Left lung (tissue), 4 donors: ENCODE measurements at regions not wholly inside any gene's neighbourhood (a gene's known extent, or its start where the extent isn't known, plus 50 kb on each side); places are given as distances from the start of the nearest gene placed in this dataset.

ENCODE experiments used
- ATAC-seq: fragments of 200-7000 bp; cut with Tn5 transposase; one replicate; pipeline ENCODE4 v1.9.1; 2020; ENCODE audit warnings: moderate library complexity
- DNase-seq, 4 donors: peaks; one replicate each; pipeline ENCODE4 v3.0.0-alpha.2; 2013 to 2020
- H3K27ac ChIP-seq, 2 donors: fragments of 200-600 bp; sonication (generic) in 1 of 2; one replicate each; pipeline versions ENCODE4 v1.5.0 to v1.8.0; 2020 to 2021
- H3K27me3 ChIP-seq, 2 donors: fragments of 200-600 bp; sonication (generic) in 1 of 2; one replicate each; pipeline versions ENCODE4 v1.5.0 to v1.8.0; 2020 to 2021
- H3K36me3 ChIP-seq, 2 donors: fragments of 200-600 bp; sonication (generic) in 1 of 2; one replicate each; pipeline versions ENCODE4 v1.5.0 to v1.8.0; 2020 to 2021
- H3K4me1 ChIP-seq, 2 donors: fragments of 200-600 bp; one replicate each; pipeline ENCODE4 v1.8.0; 2021
- H3K4me3 ChIP-seq, 2 donors: fragments of 200-600 bp; sonication (generic) in 1 of 2; one replicate each; pipeline versions ENCODE4 v1.5.0 to v1.8.0; 2020 to 2021; ENCODE audit warnings: mild to moderate bottlenecking in 1 of 2
- H3K9me3 ChIP-seq, 2 donors: fragments of 200-600 bp; sonication (generic) in 1 of 2; one replicate each; pipeline versions ENCODE4 v1.5.0 to v1.8.0; 2020 to 2021
- intact Hi-C, 2 donors: fragments of 100-400 bp; cut with DNase I; formaldehyde crosslinking; loops; one replicate each; pipeline versions ENCODE4 v1.11.2 to v1.14.2; 2022
- TF ChIP-seq, protein P1 (sequence below), 2 donors: fragments of 200-600 bp; sonication (generic) in 1 of 2; IDR thresholded peaks; one replicate each; pipeline versions ENCODE4 v1.5.0 to v1.8.0; 2021; ENCODE audit warnings: antibody characterized with exemption in 2 of 2
- donor health status: DM: no; HTN: yes; CAD: no.
- donor health status: DM: no; HTN: no; CAD: no.

DNA sequence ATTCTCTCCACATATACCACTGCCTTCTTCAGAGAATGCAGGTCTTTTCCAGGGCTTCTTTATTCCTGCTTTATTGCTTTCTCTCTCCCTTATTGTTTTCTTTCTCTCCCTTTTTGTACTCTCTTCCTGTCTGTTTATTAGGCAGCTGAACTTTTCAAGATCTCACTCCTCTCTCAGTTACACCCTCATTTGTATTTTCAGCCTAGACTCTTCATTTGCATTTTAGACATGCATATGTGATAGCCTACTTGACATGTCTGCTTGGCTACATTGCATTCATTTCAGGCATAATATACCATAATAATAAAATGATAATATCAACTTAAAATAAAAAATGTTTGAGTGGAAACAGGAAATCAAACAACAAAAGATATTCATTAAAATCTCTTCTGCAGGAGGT, 377.9 kb upstream of the TNC start:
- Histone ChIP-seq H3K27ac (no peak overlapping the region), H3K36me3 (no peaks in the 10 kb centered on the region), H3K9me3 (no peaks in the 10 kb centered on the region), H3K4me1 (no peaks in the 10 kb centered on the region), H3K27me3 (no peaks in the 10 kb centered on the region), H3K4me3 (no peak overlapping the region)
- ATAC-seq, result no peak
- intact Hi-C loops, result no loop called here
- no peak for DNase-seq
- TF ChIP-seq, protein P1, sequence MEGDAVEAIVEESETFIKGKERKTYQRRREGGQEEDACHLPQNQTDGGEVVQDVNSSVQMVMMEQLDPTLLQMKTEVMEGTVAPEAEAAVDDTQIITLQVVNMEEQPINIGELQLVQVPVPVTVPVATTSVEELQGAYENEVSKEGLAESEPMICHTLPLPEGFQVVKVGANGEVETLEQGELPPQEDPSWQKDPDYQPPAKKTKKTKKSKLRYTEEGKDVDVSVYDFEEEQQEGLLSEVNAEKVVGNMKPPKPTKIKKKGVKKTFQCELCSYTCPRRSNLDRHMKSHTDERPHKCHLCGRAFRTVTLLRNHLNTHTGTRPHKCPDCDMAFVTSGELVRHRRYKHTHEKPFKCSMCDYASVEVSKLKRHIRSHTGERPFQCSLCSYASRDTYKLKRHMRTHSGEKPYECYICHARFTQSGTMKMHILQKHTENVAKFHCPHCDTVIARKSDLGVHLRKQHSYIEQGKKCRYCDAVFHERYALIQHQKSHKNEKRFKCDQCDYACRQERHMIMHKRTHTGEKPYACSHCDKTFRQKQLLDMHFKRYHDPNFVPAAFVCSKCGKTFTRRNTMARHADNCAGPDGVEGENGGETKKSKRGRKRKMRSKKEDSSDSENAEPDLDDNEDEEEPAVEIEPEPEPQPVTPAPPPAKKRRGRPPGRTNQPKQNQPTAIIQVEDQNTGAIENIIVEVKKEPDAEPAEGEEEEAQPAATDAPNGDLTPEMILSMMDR (IDR thresholded peaks at IDR 0.05), result no peak

DNA sequence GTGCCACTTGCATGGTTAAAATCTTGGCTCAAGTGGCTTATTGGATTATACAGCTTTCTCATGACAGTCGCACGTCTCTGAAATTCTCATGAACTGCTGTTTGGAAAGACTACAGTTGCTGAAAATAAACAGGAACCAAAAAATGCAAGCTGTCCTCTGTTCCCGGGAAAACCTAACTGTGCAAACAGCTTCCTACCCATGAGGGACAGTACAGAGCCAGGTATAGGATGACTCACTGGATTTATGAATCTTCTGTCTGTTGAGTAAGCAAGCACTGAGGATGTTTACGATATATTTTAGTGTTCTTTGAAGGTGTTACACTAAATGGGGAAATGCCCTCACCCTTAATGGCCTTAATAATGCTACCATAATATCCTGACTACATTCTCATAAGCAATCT, 380.3 kb upstream of the TNC start:
- Histone ChIP-seq H3K27me3 (no peaks in the 10 kb centered on the region), H3K27ac (no peak overlapping the region), H3K36me3 (no peaks in the 10 kb centered on the region), H3K4me3 (no peak overlapping the region), H3K4me1 (no peaks in the 10 kb centered on the region), H3K9me3 (no peaks in the 10 kb centered on the region)
- TF ChIP-seq, protein P1 (IDR thresholded peaks at IDR 0.05), result no peak
- intact Hi-C loops, result no loop called here
- ATAC-seq (no peak), DNase-seq (no peak)

DNA sequence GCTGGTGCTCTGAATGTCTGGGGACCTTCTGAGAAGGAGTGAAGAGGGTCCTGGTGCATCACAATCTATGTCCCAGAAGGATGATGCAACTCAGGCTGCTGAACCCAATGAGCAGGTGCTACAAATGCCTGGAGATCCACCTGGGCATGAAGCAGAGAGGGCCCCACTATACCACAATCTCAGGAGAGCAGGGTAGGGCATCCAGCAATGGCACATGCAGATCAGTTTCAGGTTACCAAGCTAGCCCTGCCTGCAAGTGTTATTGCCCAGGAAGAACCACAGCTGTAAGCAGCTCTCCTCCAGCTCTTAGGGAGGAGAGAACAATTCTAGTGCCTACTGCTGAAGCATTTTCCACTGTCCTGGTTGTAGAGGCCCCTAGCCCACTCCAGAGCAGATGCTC, 389.2 kb upstream of the TNC start:
- ATAC-seq (no peak), DNase-seq (no peak)
- Histone ChIP-seq H3K27me3 (no peaks in the 10 kb centered on the region), H3K27ac (no peak overlapping the region), H3K36me3 (no peaks in the 10 kb centered on the region), H3K4me1 (no peaks in the 10 kb centered on the region), H3K4me3 (no peak overlapping the region), H3K9me3 (no peaks in the 10 kb centered on the region)
- TF ChIP-seq, protein P1 (IDR thresholded peaks at IDR 0.05), result no peak
- intact Hi-C loops, result no loop called here

DNA sequence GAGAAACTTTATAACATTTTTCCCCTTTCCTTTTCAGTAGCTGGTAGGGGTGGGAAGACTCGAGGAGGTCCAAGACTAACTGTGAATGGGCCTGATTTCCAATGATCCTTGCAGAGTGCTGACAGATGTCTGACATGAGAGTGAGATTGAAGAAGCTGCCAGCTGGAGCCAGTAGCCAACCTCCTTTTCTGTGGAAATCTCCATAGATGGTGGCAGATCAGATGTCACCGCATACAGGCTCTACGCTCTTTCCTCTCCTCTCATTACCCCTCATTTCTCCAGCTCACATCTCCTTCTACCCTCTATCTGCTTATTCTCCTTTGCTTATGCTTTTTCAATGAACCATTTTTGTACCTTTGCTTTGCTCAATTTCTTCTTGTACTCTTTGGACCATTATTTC, 395.2 kb upstream of the TNC start:
- H3K27ac ChIP-seq, result no peak overlapping the region
- intact Hi-C loops, result no loop called here
- H3K4me1 ChIP-seq, result no peaks in the 10 kb centered on the region
- TF ChIP-seq, protein P1 (IDR thresholded peaks at IDR 0.05), result no peak
- DNase-seq (no peak), ATAC-seq (no peak)
- H3K36me3 ChIP-seq, result no peaks in the 10 kb centered on the region
- no peaks in the 10 kb centered on the region for H3K9me3 ChIP-seq
- H3K27me3 ChIP-seq, result no peaks in the 10 kb centered on the region
- H3K4me3 ChIP-seq, result no peak overlapping the region

DNA sequence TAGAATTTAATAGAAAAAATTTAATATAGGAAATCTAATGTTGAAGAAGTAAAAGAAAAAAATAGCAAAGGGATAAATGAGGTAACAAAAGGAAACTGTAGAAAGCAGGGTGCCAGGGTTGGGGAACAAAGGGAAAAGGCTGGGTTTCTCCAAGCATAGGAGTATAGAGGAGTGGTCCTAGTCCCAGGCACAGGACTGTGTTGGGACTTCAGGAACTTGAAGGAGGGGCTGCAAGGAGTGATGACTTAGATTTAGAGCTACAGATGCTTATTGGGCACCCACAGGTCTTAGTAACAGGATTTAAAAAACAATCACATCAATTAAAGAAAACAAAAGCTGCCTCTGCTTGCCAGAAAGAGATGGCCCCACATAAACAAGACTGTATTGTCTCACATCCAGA, 396.5 kb upstream of the TNC start:
- no peak for ATAC-seq
- no peaks in the 10 kb centered on the region for H3K27me3 ChIP-seq

More for the DNA sequence above, 396.5 kb upstream of the TNC start:
- no peak for DNase-seq
- TF ChIP-seq, protein P1 (IDR thresholded peaks at IDR 0.05), result no peak
- Histone ChIP-seq H3K4me3 (no peak overlapping the region), H3K4me1 (no peaks in the 10 kb centered on the region), H3K9me3 (no peaks in the 10 kb centered on the region), H3K36me3 (no peaks in the 10 kb centered on the region), H3K27ac (no peak overlapping the region)
- intact Hi-C loops, result no loop called here
